Heart left ventricle (tissue), 16 donors: ENCODE measurements at regions not wholly inside any gene's neighbourhood (a gene's known extent, or its start where the extent isn't known, plus 50 kb on each side); places are given as distances from the start of the nearest gene placed in this dataset.

Experiments
- ATAC-seq, 4 donors: fragments of 200-7000 bp; cut with Tn5 transposase; one replicate each; pipeline ENCODE4 v1.9.1; 2020 to 2022; ENCODE audit warnings: moderate library complexity in 4 of 4, mild to moderate bottlenecking in 3 of 4, moderate number of reproducible peaks in 1 of 4
- DNase-seq, 5 donors: peaks; one replicate each; pipeline ENCODE4 v3.0.0-alpha.2; 2020
- H3K27ac ChIP-seq, 12 donors: fragments of 200-600 bp; sonication (generic) in 4 of 12; one replicate each; pipeline versions ENCODE4 v1.5.0 to v1.8.0; 2016 to 2022; ENCODE audit warnings: mild to moderate bottlenecking in 2 of 12
- H3K27me3 ChIP-seq, 9 donors: fragments of 200-600 bp; sonication (generic) in 2 of 9; one replicate each; pipeline versions ENCODE4 v1.5.1 to v1.8.0; 2016 to 2022; ENCODE audit warnings: mild to moderate bottlenecking in 3 of 9
- H3K36me3 ChIP-seq, 9 donors: fragments of 200-600 bp; sonication (generic) in 2 of 9; one replicate each; pipeline versions ENCODE4 v1.5.0 to v1.8.0; 2018 to 2022; ENCODE audit warnings: mild to moderate bottlenecking in 2 of 9
- H3K4me1 ChIP-seq, 12 donors: fragments of 200-600 bp; sonication (generic) in 4 of 12; one replicate each; pipeline versions ENCODE4 v1.5.0 to v1.8.0; 2016 to 2022; ENCODE audit warnings: mild to moderate bottlenecking in 3 of 12
- H3K4me3 ChIP-seq, 12 donors: fragments of 200-600 bp; sonication (generic) in 4 of 12; one replicate each; pipeline versions ENCODE4 v1.5.0 to v1.8.0; 2017 to 2022; ENCODE audit warnings: mild to moderate bottlenecking in 9 of 12, moderate library complexity in 4 of 12
- H3K9me3 ChIP-seq, 12 donors: fragments of 200-600 bp; sonication (generic) in 4 of 12; one replicate each; pipeline versions ENCODE4 v1.5.0 to v1.8.0; 2016 to 2022; ENCODE audit warnings: mild to moderate bottlenecking in 1 of 12
- POLR2A ChIP-seq, 2 donors: fragments of 450-650 bp; IDR thresholded peaks; one replicate each; pipeline ENCODE4 v1.6.1; 2017; ENCODE audit warnings: antibody characterized with exemption in 2 of 2, mild to moderate bottlenecking in 2 of 2, moderate library complexity in 2 of 2
- WGBS, 4 donors: extraction: QIAGEN DNeasy Blood & Tissue Kit in 2 of 4; methylation state at CpG; one replicate each; pipeline versions ENCODE4 v1.1.5 to v1.1.7; 2013 to 2018; 5-methylcytosine and 5-hydroxymethylcytosine counted together
- intact Hi-C, 10 donors: fragments of 100-400 bp; cut with DNase I; formaldehyde crosslinking; loops; one replicate each; pipeline versions ENCODE4 v1.11.1 to v1.14.2; 2022
- TF ChIP-seq, protein P1 (sequence below), 12 donors: fragments of 200-600 bp; sonication (generic) in 4 of 12; IDR thresholded peaks; one replicate each; pipeline versions ENCODE4 v1.5.0 to v1.8.0; 2018 to 2022; ENCODE audit warnings: antibody characterized with exemption in 12 of 12, mild to moderate bottlenecking in 5 of 12
- donor health status: ischemic (EF 13 %, LVEDD 7.1; RV severe dilation, severe dysfunction).
- donor health status: healthy with polysubstance abuse.
- donor health status: DM: no; HTN: yes; CAD: no.
- donor health status: DM: no; HTN: no; CAD: no.
- donor health status: ischemic (EF 25% LVEDD 6.9; RV normal size, moderate dysfunction).
- donor health status: ischemic (EF 25% LVEDD 5.7; RV mildly dilated, moderate dysfunction).
- donor health status: healthy.
- donor health status: DM: yes; HTN: yes; CAD: no.
- donor health status: ischemic (EF 35%, LVEDD 5.7; RV mildly dilated, moderate dysfunction).
- donor health status: nonischemic (EF 11% LVEDD 7.7; RV severe dilation, severe dysfunction).
- donor health status: DM: yes; HTN: yes; CAD: no.
- donor health status: PGD.
- donor health status: ischemic (EF 29% LVEDD 5.4; RV normal size, mild dysfunction).
- donor health status: nonischemic (EF 23%, LVEDD 6.1; RV moderate dilation, normal function).

DNA sequence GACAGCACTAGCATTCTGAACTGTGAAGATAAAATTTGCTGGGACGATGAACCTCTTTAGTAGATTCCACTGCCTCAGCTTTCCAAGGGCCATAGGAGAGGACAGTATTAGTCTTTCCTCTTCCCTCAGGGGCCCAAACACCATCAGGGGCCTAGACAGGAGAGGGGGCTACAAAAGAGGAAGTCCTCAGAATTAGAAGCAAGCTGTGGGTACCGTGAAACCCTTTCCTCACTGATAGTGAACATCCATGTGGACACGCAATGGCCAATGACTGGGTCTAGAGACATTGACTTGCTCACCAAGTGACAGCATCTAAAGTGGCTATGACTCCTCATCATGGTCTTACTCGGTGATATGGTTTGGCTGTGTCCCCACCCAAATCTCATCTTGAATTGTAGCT is 68.1 kb upstream of the UST start:
- TF ChIP-seq, protein P1, sequence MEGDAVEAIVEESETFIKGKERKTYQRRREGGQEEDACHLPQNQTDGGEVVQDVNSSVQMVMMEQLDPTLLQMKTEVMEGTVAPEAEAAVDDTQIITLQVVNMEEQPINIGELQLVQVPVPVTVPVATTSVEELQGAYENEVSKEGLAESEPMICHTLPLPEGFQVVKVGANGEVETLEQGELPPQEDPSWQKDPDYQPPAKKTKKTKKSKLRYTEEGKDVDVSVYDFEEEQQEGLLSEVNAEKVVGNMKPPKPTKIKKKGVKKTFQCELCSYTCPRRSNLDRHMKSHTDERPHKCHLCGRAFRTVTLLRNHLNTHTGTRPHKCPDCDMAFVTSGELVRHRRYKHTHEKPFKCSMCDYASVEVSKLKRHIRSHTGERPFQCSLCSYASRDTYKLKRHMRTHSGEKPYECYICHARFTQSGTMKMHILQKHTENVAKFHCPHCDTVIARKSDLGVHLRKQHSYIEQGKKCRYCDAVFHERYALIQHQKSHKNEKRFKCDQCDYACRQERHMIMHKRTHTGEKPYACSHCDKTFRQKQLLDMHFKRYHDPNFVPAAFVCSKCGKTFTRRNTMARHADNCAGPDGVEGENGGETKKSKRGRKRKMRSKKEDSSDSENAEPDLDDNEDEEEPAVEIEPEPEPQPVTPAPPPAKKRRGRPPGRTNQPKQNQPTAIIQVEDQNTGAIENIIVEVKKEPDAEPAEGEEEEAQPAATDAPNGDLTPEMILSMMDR (IDR thresholded peaks at IDR 0.05) = no peak
- TF ChIP-seq POLR2A (IDR thresholded peaks at IDR 0.05) = no peak
- H3K27me3 ChIP-seq = no peaks in the 10 kb centered on the region
- intact Hi-C loops = no loop called here
- 80 to 94% (median 85%) methylated on average over 4 of the region's 4 CpGs for WGBS, 4 donors
- no peak overlapping the region for H3K4me3 ChIP-seq
- H3K9me3 ChIP-seq = no peaks in the 10 kb centered on the region
- H3K27ac ChIP-seq = no peak overlapping the region
- DNase-seq (no peak), ATAC-seq (no peak)
- H3K4me1 ChIP-seq = peaks cover 0 to 32% (median 0%) of the 10 kb centered on the region in 12 donors
- H3K36me3 ChIP-seq = no peaks in the 10 kb centered on the region

DNA sequence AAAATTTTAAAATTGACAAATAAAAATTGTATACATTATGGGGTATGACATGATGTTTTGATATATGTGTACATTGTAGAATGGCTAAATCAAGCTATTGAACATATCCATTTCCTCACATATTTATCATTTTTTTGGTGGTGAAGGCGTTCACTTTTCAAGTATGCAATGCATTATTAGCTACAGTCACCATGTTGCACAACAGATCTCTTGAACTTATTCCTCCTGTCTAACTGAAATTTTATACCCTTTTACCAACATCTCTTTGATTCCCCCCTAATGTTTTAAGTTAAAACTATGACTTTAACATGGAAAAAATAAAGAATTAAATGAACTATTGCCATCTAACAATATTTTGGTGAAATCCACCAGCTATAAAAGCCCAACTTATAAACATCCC is 65.2 kb upstream of the UST start:
- Histone ChIP-seq H3K27me3 (no peaks in the 10 kb centered on the region), H3K4me3 (no peak overlapping the region), H3K9me3 (no peaks in the 10 kb centered on the region), H3K36me3 (no peaks in the 10 kb centered on the region), H3K4me1 (peaks cover 0 to 34% (median 0%) of the 10 kb centered on the region in 12 donors), H3K27ac (no peak overlapping the region)
- TF ChIP-seq POLR2A (IDR thresholded peaks at IDR 0.05) = no peak
- TF ChIP-seq, protein P1 (IDR thresholded peaks at IDR 0.05) = no peak
- intact Hi-C loops = no loop called here
- 83 to 94% (median 87%) methylated on average over 1 of the region's 1 CpG for WGBS, 4 donors
- no peak for DNase-seq
- ATAC-seq = no peak

DNA sequence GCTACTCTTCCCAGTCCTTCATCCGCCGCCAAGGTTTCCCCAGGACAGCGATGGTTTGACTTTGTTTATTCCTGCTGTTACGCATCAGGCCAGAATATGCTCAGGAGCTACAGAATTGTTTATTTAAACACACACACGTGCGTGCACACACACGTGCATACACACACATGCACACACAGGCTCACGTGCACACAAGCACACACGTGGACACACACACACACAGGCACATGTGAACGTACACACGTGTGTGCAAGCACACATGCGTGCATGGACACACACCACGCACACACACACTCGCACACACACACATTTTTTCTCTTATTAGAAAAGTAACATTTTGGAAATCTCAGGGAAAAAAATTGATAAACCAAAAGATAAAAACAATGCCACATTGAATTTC is 64.6 kb upstream of the UST start:
- H3K9me3 ChIP-seq = no peaks in the 10 kb centered on the region
- DNase-seq = no peak
- intact Hi-C loops = no loop called here
- WGBS, 4 donors = 86 to 97% (median 92%) methylated on average over 14 of the region's 14 CpGs
- no peak overlapping the region for H3K4me3 ChIP-seq
- H3K27me3 ChIP-seq = no peaks in the 10 kb centered on the region
- no peak for TF ChIP-seq POLR2A (IDR thresholded peaks at IDR 0.05)
- no peak overlapping the region for H3K27ac ChIP-seq
- H3K4me1 ChIP-seq = peaks cover 0 to 32% (median 0%) of the 10 kb centered on the region in 12 donors
- no peak for ATAC-seq
- no peaks in the 10 kb centered on the region for H3K36me3 ChIP-seq

DNA sequence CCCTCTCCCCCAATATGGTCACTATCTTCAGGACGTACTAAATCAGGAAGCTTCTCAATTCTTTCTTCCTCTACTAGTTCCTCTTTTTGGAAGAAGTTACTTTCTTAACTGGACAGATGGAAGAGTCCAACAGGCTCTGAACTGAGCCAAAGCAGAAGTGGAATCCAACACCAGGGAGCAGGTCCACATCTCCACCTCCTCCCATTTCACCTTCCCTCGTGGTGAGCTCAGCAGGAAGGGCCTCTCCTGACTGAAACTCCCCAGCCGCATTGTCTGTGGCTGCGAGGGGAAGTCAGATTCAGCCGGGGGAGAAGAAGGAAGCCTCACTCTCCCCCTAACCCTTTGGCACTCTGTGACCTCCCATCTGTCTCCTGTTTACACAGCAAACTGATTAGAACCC is 63.8 kb upstream of the UST start:
- intact Hi-C loops = no loop called here

More for the DNA sequence above, 63.8 kb upstream of the UST start:
- TF ChIP-seq POLR2A (IDR thresholded peaks at IDR 0.05) = no peak
- TF ChIP-seq, protein P1 (IDR thresholded peaks at IDR 0.05) = no peak
- H3K36me3 ChIP-seq = no peaks in the 10 kb centered on the region
- H3K27ac ChIP-seq = peak overlapping the region in 1 of 12 donors; percentile 62
- peaks cover 0 to 25% (median 0%) of the 10 kb centered on the region in 12 donors for H3K4me1 ChIP-seq
- H3K27me3 ChIP-seq = no peaks in the 10 kb centered on the region
- DNase-seq = peak in 1 of 5 donors; percentile 17
- WGBS, 4 donors = 40 to 51% (median 45%) methylated on average over 5 of the region's 5 CpGs
- peak in 3 of 4 donors; percentile 22 to 56 (median 53) for ATAC-seq
- H3K4me3 ChIP-seq = no peak overlapping the region
- no peaks in the 10 kb centered on the region for H3K9me3 ChIP-seq
